SU-DHL-6 (cell line): ENCODE measurements at regions not wholly inside any gene's neighbourhood (a gene's known extent, or its start where the extent isn't known, plus 50 kb on each side); places are given as distances from the start of the nearest gene placed in this dataset.

Source experiments
- CTCF ChIP-seq: fragments of 200-600 bp; sonication (generic); IDR thresholded peaks from one replicate; pipeline ENCODE4 v1.5.1; 2017; ENCODE audit warnings: antibody characterized with exemption, mild to moderate bottlenecking, low read length, moderate library complexity; ENCODE audit not compliant: insufficient read depth, poor library complexity, severe bottlenecking
- EZH2phosphoT487 ChIP-seq: fragments of 200-600 bp; sonication (generic), shearing (Covaris generic); conservative IDR thresholded peaks from 2 replicates; pipeline ENCODE4 v1.6.1; 2018; ENCODE audit warnings: mild to moderate bottlenecking, antibody characterized with exemption, low read length, moderate library complexity, mixed read lengths

- TF ChIP-seq CTCF (no peak), EZH2phosphoT487 (no peak)
These were observed 354.8 kb downstream of the RPS24 start for GRCh38 chr10:78388331-78389050.
